ENCODE measurements at regions not wholly inside any gene's neighbourhood (a gene's known extent, or its start where the extent isn't known, plus 50 kb on each side); places are given as distances from the start of the nearest gene placed in this dataset.
A peak's percentile ranks its signal among the peaks of the same experiment; 100 is the strongest.

DNA sequence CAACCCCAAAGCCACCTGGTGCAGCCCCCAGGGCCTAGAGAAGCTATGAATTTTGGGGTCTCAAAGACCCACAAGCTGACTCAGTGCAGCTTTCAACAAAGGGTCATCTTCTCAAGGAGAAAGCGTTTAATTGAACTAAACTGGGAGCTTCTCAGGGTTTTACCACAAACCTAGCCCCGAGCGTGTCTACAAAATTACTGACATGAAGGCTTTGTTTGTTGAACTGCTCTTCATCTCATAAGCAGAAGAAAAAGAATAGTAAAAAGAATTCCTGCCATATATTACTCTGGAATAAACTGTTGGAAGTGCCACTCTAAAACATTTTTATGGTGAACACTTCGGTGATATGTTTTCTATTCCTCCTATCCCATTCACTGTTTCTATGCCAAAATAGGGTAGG, 50.8 kb upstream of the INCENP start:
- Mint-ChIP-seq H3K36me3 (ENCODE audit: low read depth) (no peaks in the 10 kb centered on the region), H3K27ac (no peak overlapping the region), H3K4me3 (no peak overlapping the region), H3K9me3 (ENCODE audit: low read depth) (no peaks in the 10 kb centered on the region), H3K4me1 (peaks cover 13% of the 10 kb centered on the region), H3K27me3 (peaks cover 3% of the 10 kb centered on the region)
- ATAC-seq (no peak), DNase-seq (no peak)
- CTCF ChIA-PET, result interaction anchor here (0.6 to 2.6 kb wide), 3 partner anchors 9 to 125 kb away, joined by 3 to 17 read pairs (median 3); no protein-coding TSS in a partner anchor
- POLR2A ChIA-PET, result no interaction called here
- intact Hi-C loops (cut with DNase I, micrococcal nuclease), result no loop called here

- Mint-ChIP-seq H3K4me3 (no peak overlapping the region), H3K27ac (no peak overlapping the region), H3K27me3 (peaks cover 3% of the 10 kb centered on the region), H3K4me1 (peaks cover 13% of the 10 kb centered on the region), H3K36me3 (ENCODE audit: low read depth) (no peaks in the 10 kb centered on the region), H3K9me3 (ENCODE audit: low read depth) (no peaks in the 10 kb centered on the region)
- ATAC-seq (peak; percentile 49), DNase-seq (peak; percentile 16)
- intact Hi-C loops (cut with DNase I, micrococcal nuclease), result no loop called here
- ChIA-PET CTCF (interaction anchor here (2.6 kb wide), 1 partner anchor 10 kb away, joined by 17 read pairs; no protein-coding TSS in a partner anchor), POLR2A (no interaction called here)
Observed at GRCh38 chr11:62071408-62071807, 52.4 kb upstream of the INCENP start.

- no peak overlapping the region for H3K27ac Mint-ChIP-seq
- intact Hi-C loops (cut with DNase I, micrococcal nuclease), result no loop called here
- no peaks in the 10 kb centered on the region for H3K36me3 Mint-ChIP-seq (ENCODE audit: low read depth)
- ATAC-seq, result no peak
- peaks cover 5% of the 10 kb centered on the region for H3K27me3 Mint-ChIP-seq
- peaks cover 13% of the 10 kb centered on the region for H3K4me1 Mint-ChIP-seq
- DNase-seq, result no peak
- POLR2A ChIA-PET, result no interaction called here
- no peak overlapping the region for H3K4me3 Mint-ChIP-seq
- CTCF ChIA-PET, result interaction anchor here (0.7 to 2.7 kb wide), 3 partner anchors 11 to 171 kb away, joined by 3 to 18 read pairs (median 3); no protein-coding TSS in a partner anchor
- H3K9me3 Mint-ChIP-seq (ENCODE audit: low read depth), result no peaks in the 10 kb centered on the region
Observed at GRCh38 chr11:62069986-62070919, 53.6 kb upstream of the INCENP start.

DNA sequence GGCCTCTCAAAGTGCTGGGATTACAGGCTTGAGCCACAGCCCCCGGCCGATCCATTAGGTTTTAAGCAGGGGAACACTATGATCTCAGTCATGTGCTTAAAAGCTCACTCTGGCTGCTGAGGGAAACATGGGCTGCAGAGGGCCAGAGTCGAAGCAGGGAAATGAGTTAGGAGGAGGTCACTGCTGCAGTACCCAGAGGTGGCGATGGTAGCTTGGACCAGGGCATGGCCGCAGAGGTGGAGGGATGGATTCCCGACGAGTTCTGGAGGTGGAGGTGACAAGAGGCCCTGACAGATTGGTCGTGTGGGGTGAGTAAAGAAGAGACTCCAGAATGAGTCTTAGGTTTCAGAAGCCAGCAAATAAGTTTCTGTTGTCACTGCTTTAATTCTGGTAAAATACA, 54.4 kb upstream of the INCENP start:
- no peak overlapping the region for H3K27ac Mint-ChIP-seq
- POLR2A ChIA-PET, result no interaction called here
- H3K36me3 Mint-ChIP-seq (ENCODE audit: low read depth), result no peaks in the 10 kb centered on the region
- ATAC-seq, result peak; percentile 86
- CTCF ChIA-PET, result interaction anchor here (2.7 kb wide), 1 partner anchor 12 kb away, joined by 18 read pairs; no protein-coding TSS in a partner anchor
- peak; percentile 18 for DNase-seq
- H3K4me1 Mint-ChIP-seq, result peaks cover 13% of the 10 kb centered on the region
- H3K27me3 Mint-ChIP-seq, result peaks cover 5% of the 10 kb centered on the region
- no peak overlapping the region for H3K4me3 Mint-ChIP-seq
- no peaks in the 10 kb centered on the region for H3K9me3 Mint-ChIP-seq (ENCODE audit: low read depth)
- intact Hi-C loops (cut with DNase I, micrococcal nuclease), result no loop called here

- Mint-ChIP-seq H3K27ac (no peak overlapping the region), H3K9me3 (ENCODE audit: low read depth) (no peaks in the 10 kb centered on the region), H3K4me3 (no peak overlapping the region), H3K27me3 (peaks cover 5% of the 10 kb centered on the region), H3K4me1 (peaks cover 13% of the 10 kb centered on the region), H3K36me3 (ENCODE audit: low read depth) (no peaks in the 10 kb centered on the region)
- intact Hi-C loops (cut with DNase I, micrococcal nuclease), result no loop called here
- ChIA-PET CTCF (interaction anchor here (2.7 kb wide), 1 partner anchor 13 kb away, joined by 18 read pairs; no protein-coding TSS in a partner anchor), POLR2A (no interaction called here)
- ATAC-seq (no peak), DNase-seq (no peak)
Observed at GRCh38 chr11:62068730-62069129, 55.1 kb upstream of the INCENP start.

- Mint-ChIP-seq H3K36me3 (ENCODE audit: low read depth) (no peaks in the 10 kb centered on the region), H3K9me3 (ENCODE audit: low read depth) (no peaks in the 10 kb centered on the region), H3K4me1 (peaks cover 13% of the 10 kb centered on the region), H3K27ac (no peak overlapping the region), H3K4me3 (no peak overlapping the region), H3K27me3 (peaks cover 5% of the 10 kb centered on the region)
- intact Hi-C loops (cut with DNase I, micrococcal nuclease), result no loop called here
- ChIA-PET CTCF (interaction anchor here (2.7 kb wide), 1 partner anchor 14 kb away, joined by 18 read pairs; no protein-coding TSS in a partner anchor), POLR2A (interaction anchor here (0.6 kb wide), 1 partner anchor 177 kb away, joined by 3 read pairs; no protein-coding TSS in a partner anchor)
- ATAC-seq (no peak), DNase-seq (no peak)
Observed at GRCh38 chr11:62067741-62068140, 56.1 kb upstream of the INCENP start.

GRCh38 chr11:62064221-62064620, 59.6 kb upstream of the INCENP start:
- POLR2A ChIA-PET, result no interaction called here
- Mint-ChIP-seq H3K9me3 (ENCODE audit: low read depth) (no peaks in the 10 kb centered on the region), H3K36me3 (ENCODE audit: low read depth) (no peaks in the 10 kb centered on the region), H3K4me3 (no peak overlapping the region), H3K4me1 (peaks cover 4% of the 10 kb centered on the region), H3K27ac (no peak overlapping the region), H3K27me3 (peaks cover 5% of the 10 kb centered on the region)
- DNase-seq, result no peak
- intact Hi-C loops (cut with DNase I, micrococcal nuclease), result no loop called here
- ATAC-seq, result no peak
- CTCF ChIA-PET, result interaction anchor here (1.5 to 2.0 kb wide), 2 partner anchors 18 to 167 kb away, joined by 4 to 8 read pairs; no protein-coding TSS in a partner anchor

GRCh38 chr11:62062223-62062861, 61.5 kb upstream of the INCENP start:
- H3K4me3 Mint-ChIP-seq, result no peak overlapping the region
- intact Hi-C loops (cut with DNase I, micrococcal nuclease), result no loop called here
- CTCF ChIA-PET, result interaction anchor here (0.7 to 1.2 kb wide), 2 partner anchors 14 to 707 kb away, joined by 3 read pairs; no protein-coding TSS in a partner anchor
- no peaks in the 10 kb centered on the region for H3K9me3 Mint-ChIP-seq (ENCODE audit: low read depth)
- H3K36me3 Mint-ChIP-seq (ENCODE audit: low read depth), result no peaks in the 10 kb centered on the region
- peaks cover 2% of the 10 kb centered on the region for H3K27me3 Mint-ChIP-seq
- peak; percentile 63 for ATAC-seq
- POLR2A ChIA-PET, result interaction anchor here (0.6 kb wide), 1 partner anchor 53 kb away, joined by 4 read pairs; no protein-coding TSS in a partner anchor
- no peaks in the 10 kb centered on the region for H3K4me1 Mint-ChIP-seq
- DNase-seq, result no peak
- no peak overlapping the region for H3K27ac Mint-ChIP-seq

GRCh38 chr11:62061356-62062222, 62.2 kb upstream of the INCENP start:
- no peaks in the 10 kb centered on the region for H3K36me3 Mint-ChIP-seq (ENCODE audit: low read depth)
- H3K27ac Mint-ChIP-seq, result no peak overlapping the region
- H3K4me3 Mint-ChIP-seq, result no peak overlapping the region
- ATAC-seq (no peak), DNase-seq (no peak)
- no peaks in the 10 kb centered on the region for H3K4me1 Mint-ChIP-seq
- ChIA-PET CTCF (interaction anchor here (0.7 to 1.2 kb wide), 3 partner anchors 13 to 706 kb away, joined by 3 read pairs; no protein-coding TSS in a partner anchor), POLR2A (interaction anchor here (0.6 kb wide), 1 partner anchor 53 kb away, joined by 4 read pairs; no protein-coding TSS in a partner anchor)
- no peaks in the 10 kb centered on the region for H3K9me3 Mint-ChIP-seq (ENCODE audit: low read depth)
- peaks cover 2% of the 10 kb centered on the region for H3K27me3 Mint-ChIP-seq
- intact Hi-C loops (cut with DNase I, micrococcal nuclease), result no loop called here

GRCh38 chr11:62057069-62057468, 66.7 kb upstream of the INCENP start:
- Mint-ChIP-seq H3K4me1 (no peaks in the 10 kb centered on the region), H3K9me3 (ENCODE audit: low read depth) (no peaks in the 10 kb centered on the region), H3K27ac (no peak overlapping the region), H3K36me3 (ENCODE audit: low read depth) (no peaks in the 10 kb centered on the region), H3K4me3 (no peak overlapping the region), H3K27me3 (no peaks in the 10 kb centered on the region)
- no peak for ATAC-seq
- intact Hi-C loops (cut with DNase I, micrococcal nuclease), result no loop called here
- POLR2A ChIA-PET, result no interaction called here
- CTCF ChIA-PET, result no interaction called here
- no peak for DNase-seq

GRCh38 chr11:62055970-62056369, 67.8 kb upstream of the INCENP start:
- intact Hi-C loops (cut with DNase I, micrococcal nuclease), result no loop called here
- ChIA-PET POLR2A (no interaction called here), CTCF (no interaction called here)
- no peak overlapping the region for H3K27ac Mint-ChIP-seq
- ATAC-seq (no peak), DNase-seq (no peak)
- no peaks in the 10 kb centered on the region for H3K4me1 Mint-ChIP-seq
- no peaks in the 10 kb centered on the region for H3K9me3 Mint-ChIP-seq (ENCODE audit: low read depth)
- no peaks in the 10 kb centered on the region for H3K36me3 Mint-ChIP-seq (ENCODE audit: low read depth)
- H3K27me3 Mint-ChIP-seq, result no peaks in the 10 kb centered on the region
- no peak overlapping the region for H3K4me3 Mint-ChIP-seq
